Peyer's patch (tissue), 4 donors: ENCODE measurements at regions not wholly inside any gene's neighbourhood (a gene's known extent, or its start where the extent isn't known, plus 50 kb on each side); places are given as distances from the start of the nearest gene placed in this dataset.

ENCODE experiments used
- DNase-seq, 3 donors: peaks; one replicate each; pipeline ENCODE4 v3.0.0-alpha.2; 2017 to 2019
- H3K27ac ChIP-seq, 4 donors: fragments of 200-600 bp; sonication (generic); one replicate each; pipeline ENCODE4 v1.5.1; 2016 to 2019
- H3K27me3 ChIP-seq, 2 donors: fragments of 200-600 bp; sonication (generic); one replicate each; pipeline ENCODE4 v1.5.1; 2019
- H3K36me3 ChIP-seq, 3 donors: fragments of 200-600 bp; sonication (generic); one replicate each; pipeline ENCODE4 v1.5.1; 2016 to 2019
- H3K4me1 ChIP-seq, 4 donors: fragments of 200-600 bp; sonication (generic); one replicate each; pipeline ENCODE4 v1.5.1; 2016 to 2019
- H3K4me3 ChIP-seq, 4 donors: fragments of 200-600 bp; sonication (generic); 1 replicate in 3 of 4; 2 replicates in 1 of 4; pipeline ENCODE4 v1.5.1; 2016 to 2019; ENCODE audit warnings: mild to moderate bottlenecking in 1 of 4
- H3K9me3 ChIP-seq, 4 donors: fragments of 200-600 bp; sonication (generic); one replicate each; pipeline ENCODE4 v1.5.1; 2016 to 2019; ENCODE audit warnings: mild to moderate bottlenecking in 1 of 4
- CTCF ChIP-seq, 6 experiments: fragments of 450-650 bp in 4 of 6; fragments of 200-600 bp in 2 of 6; sonication (generic) in 1 of 6; IDR thresholded peaks; one replicate each; pipeline ENCODE4 v1.5.1; 2017 to 2019; ENCODE audit warnings: antibody characterized with exemption in 6 of 6, mild to moderate bottlenecking in 3 of 6, moderate library complexity in 1 of 6
- POLR2A ChIP-seq, 2 donors: fragments of 450-650 bp; IDR thresholded peaks; one replicate each; pipeline ENCODE4 v1.5.1; 2017; ENCODE audit warnings: antibody characterized with exemption in 2 of 2, mild to moderate bottlenecking in 2 of 2, moderate library complexity in 2 of 2

- no peaks in the 10 kb centered on the region for H3K27me3 ChIP-seq
- no peak for TF ChIP-seq CTCF (IDR thresholded peaks at IDR 0.05)
- no peak for TF ChIP-seq POLR2A (IDR thresholded peaks at IDR 0.05)
- no peaks in the 10 kb centered on the region for H3K36me3 ChIP-seq
- DNase-seq: no peak
- no peak overlapping the region for H3K4me3 ChIP-seq
- H3K27ac ChIP-seq: no peak overlapping the region
- H3K4me1 ChIP-seq: no peaks in the 10 kb centered on the region
- H3K9me3 ChIP-seq: no peaks in the 10 kb centered on the region
Measured at GRCh38 chr15:96762566-96762965, 432.1 kb downstream of the NR2F2 start.

- no peak overlapping the region for H3K4me3 ChIP-seq
- no peaks in the 10 kb centered on the region for H3K36me3 ChIP-seq
- no peak for DNase-seq
- H3K27me3 ChIP-seq: no peaks in the 10 kb centered on the region
- H3K27ac ChIP-seq: no peak overlapping the region
- H3K9me3 ChIP-seq: no peaks in the 10 kb centered on the region
- no peaks in the 10 kb centered on the region for H3K4me1 ChIP-seq
- TF ChIP-seq POLR2A (IDR thresholded peaks at IDR 0.05) (no peak), CTCF (IDR thresholded peaks at IDR 0.05) (no peak)
Measured at GRCh38 chr15:96764501-96764900, 434.0 kb downstream of the NR2F2 start.

- H3K27ac ChIP-seq: no peak overlapping the region
- no peaks in the 10 kb centered on the region for H3K36me3 ChIP-seq
- no peak for DNase-seq
- no peaks in the 10 kb centered on the region for H3K9me3 ChIP-seq
- H3K4me3 ChIP-seq: no peak overlapping the region
- TF ChIP-seq CTCF (IDR thresholded peaks at IDR 0.05) (no peak), POLR2A (IDR thresholded peaks at IDR 0.05) (no peak)
- no peaks in the 10 kb centered on the region for H3K27me3 ChIP-seq
- no peaks in the 10 kb centered on the region for H3K4me1 ChIP-seq
Measured at GRCh38 chr15:96764946-96765345, 434.4 kb downstream of the NR2F2 start.

GRCh38 chr15:96766366-96766765, 435.9 kb downstream of the NR2F2 start:
- no peak overlapping the region for H3K4me3 ChIP-seq
- no peaks in the 10 kb centered on the region for H3K36me3 ChIP-seq

GRCh38 chr15:96767703-96768434, 437.4 kb downstream of the NR2F2 start:
- Histone ChIP-seq H3K27me3 (no peaks in the 10 kb centered on the region), H3K4me1 (no peaks in the 10 kb centered on the region), H3K36me3 (no peaks in the 10 kb centered on the region), H3K27ac (no peak overlapping the region), H3K4me3 (no peak overlapping the region), H3K9me3 (no peaks in the 10 kb centered on the region)
- DNase-seq: no peak
- TF ChIP-seq POLR2A (IDR thresholded peaks at IDR 0.05) (no peak), CTCF (IDR thresholded peaks at IDR 0.05) (no peak)

More at GRCh38 chr15:96766366-96766765, 435.9 kb downstream of the NR2F2 start:
- Histone ChIP-seq H3K4me1 (no peaks in the 10 kb centered on the region), H3K9me3 (no peaks in the 10 kb centered on the region), H3K27ac (no peak overlapping the region), H3K27me3 (no peaks in the 10 kb centered on the region)
- no peak for TF ChIP-seq CTCF (IDR thresholded peaks at IDR 0.05)
- DNase-seq: no peak

GRCh38 chr15:96768435-96768789, 437.9 kb downstream of the NR2F2 start:
- Histone ChIP-seq H3K36me3 (no peaks in the 10 kb centered on the region), H3K9me3 (no peaks in the 10 kb centered on the region), H3K4me1 (no peaks in the 10 kb centered on the region), H3K4me3 (no peak overlapping the region), H3K27ac (no peak overlapping the region), H3K27me3 (no peaks in the 10 kb centered on the region)
- no peak for TF ChIP-seq POLR2A (IDR thresholded peaks at IDR 0.05)
- TF ChIP-seq CTCF (IDR thresholded peaks at IDR 0.05): no peak
- no peak for DNase-seq
